Esophagus muscularis mucosa (tissue), 4 donors: ENCODE measurements at regions not wholly inside any gene's neighbourhood (a gene's known extent, or its start where the extent isn't known, plus 50 kb on each side); places are given as distances from the start of the nearest gene placed in this dataset.
"Not testable (repeated sequence)": the region's sequence is repeated elsewhere in the genome, so short reads cannot be mapped to it uniquely, and the experiment has no call there.

Experiments used
- DNase-seq: peaks from one replicate; pipeline ENCODE4 v3.0.0-alpha.2; 2017; ENCODE audit errors: extremely low spot score
- H3K27ac ChIP-seq, 4 donors: fragments of 200-600 bp; sonication (generic); replicated peaks in 1 of 4; 1 replicate in 3 of 4; 2 replicates in 1 of 4; pipeline ENCODE4 v1.5.1; 2016 to 2019; ENCODE audit warnings: mild to moderate bottlenecking in 1 of 4
- H3K27me3 ChIP-seq, 4 donors: fragments of 200-600 bp; sonication (generic); one replicate each; pipeline versions ENCODE4 v1.5.1 to v1.6.0; 2016 to 2019
- H3K36me3 ChIP-seq, 4 donors: fragments of 200-600 bp; sonication (generic); one replicate each; pipeline ENCODE4 v1.5.1; 2016 to 2019
- H3K4me1 ChIP-seq, 4 donors: fragments of 200-600 bp; sonication (generic); one replicate each; pipeline ENCODE4 v1.5.1; 2016 to 2019
- H3K4me3 ChIP-seq, 4 donors: fragments of 200-600 bp; sonication (generic); 1 replicate in 2 of 4; 2 replicates in 2 of 4; pipeline ENCODE4 v1.5.1; 2016 to 2019; ENCODE audit warnings: mild to moderate bottlenecking in 4 of 4, moderate library complexity in 1 of 4
- H3K9me3 ChIP-seq, 4 donors: fragments of 200-600 bp; sonication (generic); 1 replicate in 3 of 4; 2 replicates in 1 of 4; pipeline ENCODE4 v1.5.1; 2016 to 2019
- EP300 ChIP-seq: sonication (generic); formaldehyde crosslinking; IDR thresholded peaks from one replicate; pipeline ENCODE4 v1.6.1; 2017; ENCODE audit warnings: antibody characterized with exemption
- POLR2A ChIP-seq: fragments of 450-650 bp; IDR thresholded peaks from one replicate; pipeline ENCODE4 v1.6.1; 2017; ENCODE audit warnings: antibody characterized with exemption, moderate library complexity, mild to moderate bottlenecking, low read depth
- POLR2AphosphoS5 ChIP-seq, 2 donors: sonication (generic); formaldehyde crosslinking; IDR thresholded peaks; one replicate each; pipeline ENCODE4 v1.6.1; 2017; ENCODE audit warnings: antibody characterized with exemption in 2 of 2
- WGBS: methylation state at CpG from one replicate; pipeline ENCODE4 v1.1.5; 2018; 5-methylcytosine and 5-hydroxymethylcytosine counted together
- intact Hi-C: fragments of 100-400 bp; cut with DNase I; formaldehyde crosslinking; loops from one replicate; pipeline ENCODE4 v1.15.1; 2023
- TF ChIP-seq, protein P1 (sequence below), 3 experiments: fragments of 200-600 bp in 2 of 3; fragments of 450-650 bp in 1 of 3; sonication (generic) in 2 of 3; IDR thresholded peaks; one replicate each; pipeline ENCODE4 v1.5.1; 2017 to 2019; ENCODE audit warnings: antibody characterized with exemption in 3 of 3, mild to moderate bottlenecking in 2 of 3, moderate library complexity in 1 of 3

DNA sequence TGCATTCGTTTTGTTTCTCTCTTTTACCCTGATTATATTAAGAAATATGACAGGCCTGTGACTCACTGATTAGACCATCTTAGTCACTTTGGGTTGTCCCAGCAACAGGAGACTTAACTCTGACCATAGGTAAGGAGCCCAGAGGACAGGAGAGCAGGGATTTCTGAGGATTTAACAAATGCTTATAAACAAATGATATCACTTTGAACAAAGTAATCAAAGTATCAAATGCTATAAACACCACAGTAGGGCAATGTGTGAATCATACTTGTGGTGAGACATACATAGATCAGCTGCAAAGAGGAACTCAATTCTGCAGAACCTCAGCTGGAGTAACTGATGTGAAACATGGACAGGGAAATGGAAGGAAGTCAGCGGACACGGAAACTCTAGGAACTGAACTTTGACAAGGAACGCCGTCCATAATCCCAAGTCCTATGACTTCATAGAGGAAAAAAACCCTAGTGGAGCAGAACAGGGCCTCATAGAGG is 190.6 kb upstream of the MSX2 start:
- no peaks in the 10 kb centered on the region for H3K36me3 ChIP-seq
- no peaks in the 10 kb centered on the region for H3K9me3 ChIP-seq
- no peak overlapping the region for H3K4me3 ChIP-seq
- DNase-seq, result no peak
- H3K27me3 ChIP-seq, result no peaks in the 10 kb centered on the region
- WGBS, result 54% methylated on average over 5 of the region's 5 CpGs
- H3K4me1 ChIP-seq, result peaks cover 0 to 20% (median 13%) of the 10 kb centered on the region in 4 donors
- no peak overlapping the region for H3K27ac ChIP-seq
- intact Hi-C loops, result no loop called here
- TF ChIP-seq, protein P1, sequence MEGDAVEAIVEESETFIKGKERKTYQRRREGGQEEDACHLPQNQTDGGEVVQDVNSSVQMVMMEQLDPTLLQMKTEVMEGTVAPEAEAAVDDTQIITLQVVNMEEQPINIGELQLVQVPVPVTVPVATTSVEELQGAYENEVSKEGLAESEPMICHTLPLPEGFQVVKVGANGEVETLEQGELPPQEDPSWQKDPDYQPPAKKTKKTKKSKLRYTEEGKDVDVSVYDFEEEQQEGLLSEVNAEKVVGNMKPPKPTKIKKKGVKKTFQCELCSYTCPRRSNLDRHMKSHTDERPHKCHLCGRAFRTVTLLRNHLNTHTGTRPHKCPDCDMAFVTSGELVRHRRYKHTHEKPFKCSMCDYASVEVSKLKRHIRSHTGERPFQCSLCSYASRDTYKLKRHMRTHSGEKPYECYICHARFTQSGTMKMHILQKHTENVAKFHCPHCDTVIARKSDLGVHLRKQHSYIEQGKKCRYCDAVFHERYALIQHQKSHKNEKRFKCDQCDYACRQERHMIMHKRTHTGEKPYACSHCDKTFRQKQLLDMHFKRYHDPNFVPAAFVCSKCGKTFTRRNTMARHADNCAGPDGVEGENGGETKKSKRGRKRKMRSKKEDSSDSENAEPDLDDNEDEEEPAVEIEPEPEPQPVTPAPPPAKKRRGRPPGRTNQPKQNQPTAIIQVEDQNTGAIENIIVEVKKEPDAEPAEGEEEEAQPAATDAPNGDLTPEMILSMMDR (IDR thresholded peaks at IDR 0.05), result no peak
- TF ChIP-seq POLR2A (no peak), EP300 (no peak), POLR2AphosphoS5 (IDR thresholded peaks at IDR 0.05) (no peak)

DNA sequence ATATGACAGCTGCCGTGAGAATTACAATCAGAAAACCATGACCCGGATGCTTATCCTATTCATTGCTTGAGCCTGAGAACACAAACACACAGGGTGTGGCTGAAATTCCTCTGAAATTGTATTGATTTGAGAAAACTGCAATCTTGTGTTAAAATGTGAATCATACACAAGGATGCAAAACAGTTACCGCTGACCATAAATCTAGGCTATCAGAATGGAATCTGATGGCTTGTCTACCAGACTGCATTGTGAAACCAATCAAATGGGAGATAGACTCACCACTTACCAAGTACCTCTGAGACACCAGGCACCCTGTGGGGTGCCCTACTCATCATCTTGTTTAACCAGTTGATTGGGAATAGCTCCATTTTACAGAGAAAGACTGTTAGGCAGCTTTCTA is 188.7 kb upstream of the MSX2 start:
- Histone ChIP-seq H3K27ac (no peak overlapping the region), H3K27me3 (no peaks in the 10 kb centered on the region), H3K36me3 (no peaks in the 10 kb centered on the region), H3K4me3 (no peak overlapping the region), H3K4me1 (peaks cover 0 to 20% (median 13%) of the 10 kb centered on the region in 4 donors), H3K9me3 (no peaks in the 10 kb centered on the region)
- intact Hi-C loops, result no loop called here
- WGBS, result 91% methylated on average over 3 of the region's 3 CpGs
- TF ChIP-seq EP300 (no peak), POLR2AphosphoS5 (IDR thresholded peaks at IDR 0.05) (no peak), POLR2A (no peak)
- TF ChIP-seq, protein P1 (IDR thresholded peaks at IDR 0.05), result no peak
- DNase-seq, result no peak

DNA sequence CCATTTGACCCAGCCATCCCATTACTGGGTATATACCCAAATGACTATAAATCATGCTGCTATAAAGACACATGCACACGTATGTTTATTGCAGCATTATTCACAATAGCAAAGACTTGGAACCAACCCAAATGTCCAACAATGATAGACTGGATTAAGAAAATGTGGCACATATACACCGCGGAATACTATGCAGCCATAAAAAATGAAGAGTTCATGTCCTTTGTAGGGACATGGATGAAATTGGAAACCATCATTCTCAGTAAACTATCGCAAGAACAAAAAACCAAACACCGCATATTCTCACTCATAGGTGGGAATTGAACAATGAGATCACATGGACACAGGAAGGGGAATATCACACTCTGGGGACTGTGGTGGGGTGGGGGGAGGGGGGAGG is 184.6 kb upstream of the MSX2 start:
- H3K36me3 ChIP-seq, intact Hi-C loops, H3K27me3 ChIP-seq, H3K4me3 ChIP-seq, H3K27ac ChIP-seq, H3K4me1 ChIP-seq, DNase-seq, H3K9me3 ChIP-seq: not testable (repeated sequence)
- no CpG with 5 or more reads among the region's 5 CpGs for WGBS

DNA sequence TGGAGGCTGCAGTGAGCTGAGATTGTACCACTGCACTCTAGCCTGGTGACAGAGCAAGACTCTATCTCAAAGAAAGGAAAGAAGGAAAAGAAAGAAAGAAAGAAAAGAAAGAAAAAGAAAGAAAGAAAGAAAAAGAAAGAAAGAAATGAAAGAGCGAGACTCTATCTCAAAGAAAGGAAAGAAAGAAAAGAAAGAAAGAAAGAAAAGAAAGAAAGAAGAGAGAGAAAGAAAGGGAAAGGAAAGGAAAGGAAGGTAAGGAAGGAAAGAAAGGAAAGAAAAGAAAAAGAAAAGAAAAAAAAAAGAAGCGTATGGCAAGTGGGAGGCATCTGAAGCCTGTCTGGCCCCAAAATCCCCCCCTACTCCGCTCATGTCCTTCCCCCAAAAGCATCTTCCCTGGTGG is 182.3 kb upstream of the MSX2 start:
- intact Hi-C loops, result no loop called here
- Histone ChIP-seq H3K9me3 (no peaks in the 10 kb centered on the region), H3K27ac (no peak overlapping the region), H3K27me3 (no peaks in the 10 kb centered on the region), H3K4me1 (no peaks in the 10 kb centered on the region), H3K4me3 (no peak overlapping the region), H3K36me3 (no peaks in the 10 kb centered on the region)
- no peak for TF ChIP-seq POLR2A
- TF ChIP-seq EP300, result no peak
- TF ChIP-seq POLR2AphosphoS5 (IDR thresholded peaks at IDR 0.05), result no peak
- TF ChIP-seq, protein P1 (IDR thresholded peaks at IDR 0.05), result no peak
- DNase-seq, result no peak
- WGBS, result 99% methylated on average over 3 of the region's 3 CpGs

DNA sequence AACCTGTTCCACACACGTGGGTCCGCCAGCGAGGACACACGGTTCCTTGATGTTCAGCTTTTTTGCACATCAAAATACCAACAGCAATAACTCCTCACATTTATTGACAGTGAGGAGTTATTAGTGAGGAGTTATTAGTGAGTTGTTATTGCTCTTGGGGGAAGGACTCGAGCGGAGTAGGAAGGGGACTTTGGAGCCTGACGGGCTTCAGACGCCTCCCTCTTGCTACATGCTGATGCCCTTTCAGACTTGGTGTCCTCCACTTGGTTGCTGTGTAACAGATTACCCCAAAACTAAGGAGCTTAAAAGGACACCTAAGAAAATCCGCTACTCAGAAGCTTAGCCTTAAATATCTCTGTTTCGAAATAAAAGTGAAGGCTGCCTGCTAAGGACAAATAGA is 181.9 kb upstream of the MSX2 start:
- intact Hi-C loops, result no loop called here
- H3K4me3 ChIP-seq, result no peak overlapping the region

More for the DNA sequence above, 181.9 kb upstream of the MSX2 start:
- no peaks in the 10 kb centered on the region for H3K4me1 ChIP-seq
- no peaks in the 10 kb centered on the region for H3K36me3 ChIP-seq
- DNase-seq, result no peak
- no peaks in the 10 kb centered on the region for H3K27me3 ChIP-seq
- no peaks in the 10 kb centered on the region for H3K9me3 ChIP-seq
- TF ChIP-seq POLR2AphosphoS5 (IDR thresholded peaks at IDR 0.05), result no peak
- TF ChIP-seq, protein P1 (IDR thresholded peaks at IDR 0.05), result no peak
- TF ChIP-seq EP300, result no peak
- no peak for TF ChIP-seq POLR2A
- H3K27ac ChIP-seq, result no peak overlapping the region
- WGBS, result 85% methylated on average over 10 of the region's 10 CpGs
